ENCODE measurements at regions not wholly inside any gene's neighbourhood (a gene's known extent, or its start where the extent isn't known, plus 50 kb on each side); places are given as distances from the start of the nearest gene placed in this dataset.

- Histone ChIP-seq H3K36me3 (ENCODE audit: insufficient read depth, low read length) (no peaks in the 10 kb centered on the region), H3K9me3 (ENCODE audit: insufficient read depth, low read length, severe bottlenecking) (no peaks in the 10 kb centered on the region), H3K27me3 (ENCODE audit: insufficient read depth, low read length, poor library complexity) (peaks cover 33% of the 10 kb centered on the region), H3K4me3 (ENCODE audit: low read depth in 1 of 2, low read length in 2 of 2) (no peak overlapping the region), H3K9ac (ENCODE audit: low read depth, low read length) (no peak overlapping the region), H2AFZ (ENCODE audit: low read depth, low read length) (no peak overlapping the region), H3K4me2 (ENCODE audit: insufficient read depth, low read length) (no peak overlapping the region), H3K4me1 (ENCODE audit: insufficient read depth, low read length) (no peaks in the 10 kb centered on the region), H4K20me1 (ENCODE audit: insufficient read depth, low read length) (no peaks in the 10 kb centered on the region), H3K79me2 (ENCODE audit: insufficient read depth, low read length) (no peaks in the 10 kb centered on the region), H3K27ac (ENCODE audit: low read length) (no peak overlapping the region)
- ATAC-seq (ENCODE audit: insufficient read depth, low read depth) (no peak), DNase-seq (no peak)
- TF ChIP-seq CTCF (IDR thresholded peaks at IDR 0.05; ENCODE audit: borderline replicate concordance, extremely low read depth, low read length, poor library complexity, severe bottlenecking), result no peak
- TF ChIP-seq EZH2 (IDR thresholded peaks at IDR 0.05; ENCODE audit: borderline replicate concordance, low read depth, low read length, severe bottlenecking), result no peak
Observed at GRCh38 chr11:19426756-19427403, 186.1 kb upstream of the E2F8 start.

- ATAC-seq (ENCODE audit: insufficient read depth, low read depth) (no peak), DNase-seq (no peak)
- no peak overlapping the region for H3K4me3 ChIP-seq (ENCODE audit: low read depth in 1 of 2, low read length in 2 of 2)
- peaks cover 30% of the 10 kb centered on the region for H3K27me3 ChIP-seq (ENCODE audit: insufficient read depth, low read length, poor library complexity)
- H3K36me3 ChIP-seq (ENCODE audit: insufficient read depth, low read length), result no peaks in the 10 kb centered on the region
- no peaks in the 10 kb centered on the region for H3K9me3 ChIP-seq (ENCODE audit: insufficient read depth, low read length, severe bottlenecking)
- H3K79me2 ChIP-seq (ENCODE audit: insufficient read depth, low read length), result no peaks in the 10 kb centered on the region
- H3K9ac ChIP-seq (ENCODE audit: low read depth, low read length), result no peak overlapping the region
- H3K4me1 ChIP-seq (ENCODE audit: insufficient read depth, low read length), result no peaks in the 10 kb centered on the region
- no peak overlapping the region for H3K27ac ChIP-seq (ENCODE audit: low read length)
- H3K4me2 ChIP-seq (ENCODE audit: insufficient read depth, low read length), result no peak overlapping the region
- TF ChIP-seq EZH2 (IDR thresholded peaks at IDR 0.05; ENCODE audit: borderline replicate concordance, low read depth, low read length, severe bottlenecking), result no peak
- no peak for TF ChIP-seq CTCF (IDR thresholded peaks at IDR 0.05; ENCODE audit: borderline replicate concordance, extremely low read depth, low read length, poor library complexity, severe bottlenecking)
- no peak overlapping the region for H2AFZ ChIP-seq (ENCODE audit: low read depth, low read length)
- no peaks in the 10 kb centered on the region for H4K20me1 ChIP-seq (ENCODE audit: insufficient read depth, low read length)
Observed at GRCh38 chr11:19426011-19426755, 185.4 kb upstream of the E2F8 start.

GRCh38 chr11:19422276-19422675, 181.5 kb upstream of the E2F8 start:
- no peak for TF ChIP-seq EZH2 (IDR thresholded peaks at IDR 0.05; ENCODE audit: borderline replicate concordance, low read depth, low read length, severe bottlenecking)
- no peak for TF ChIP-seq CTCF (IDR thresholded peaks at IDR 0.05; ENCODE audit: borderline replicate concordance, extremely low read depth, low read length, poor library complexity, severe bottlenecking)
- ATAC-seq (ENCODE audit: insufficient read depth, low read depth), result no peak
- H3K4me2 ChIP-seq (ENCODE audit: insufficient read depth, low read length), result no peak overlapping the region
- no peak overlapping the region for H2AFZ ChIP-seq (ENCODE audit: low read depth, low read length)
- DNase-seq, result no peak
- no peak overlapping the region for H3K27ac ChIP-seq (ENCODE audit: low read length)
- no peaks in the 10 kb centered on the region for H4K20me1 ChIP-seq (ENCODE audit: insufficient read depth, low read length)
- H3K27me3 ChIP-seq (ENCODE audit: insufficient read depth, low read length, poor library complexity), result peaks cover 12% of the 10 kb centered on the region
- no peaks in the 10 kb centered on the region for H3K4me1 ChIP-seq (ENCODE audit: insufficient read depth, low read length)
- H3K36me3 ChIP-seq (ENCODE audit: insufficient read depth, low read length), result no peaks in the 10 kb centered on the region
- no peaks in the 10 kb centered on the region for H3K9me3 ChIP-seq (ENCODE audit: insufficient read depth, low read length, severe bottlenecking)
- no peak overlapping the region for H3K9ac ChIP-seq (ENCODE audit: low read depth, low read length)
- H3K79me2 ChIP-seq (ENCODE audit: insufficient read depth, low read length), result no peaks in the 10 kb centered on the region
- no peak overlapping the region for H3K4me3 ChIP-seq (ENCODE audit: low read depth in 1 of 2, low read length in 2 of 2)
